Colonic mucosa (tissue), 4 donors: ENCODE measurements at regions not wholly inside any gene's neighbourhood (a gene's known extent, or its start where the extent isn't known, plus 50 kb on each side); places are given as distances from the start of the nearest gene placed in this dataset.
"Not testable (repeated sequence)": the region's sequence is repeated elsewhere in the genome, so short reads cannot be mapped to it uniquely, and the experiment has no call there.

Source experiments
- DNase-seq: peaks from one replicate; pipeline ENCODE4 v3.0.0-alpha.2; 2020
- H3K27ac ChIP-seq: fragments of 200-600 bp; one replicate; pipeline ENCODE4 v1.8.0; 2021
- H3K27me3 ChIP-seq: fragments of 200-600 bp; one replicate; pipeline ENCODE4 v1.8.0; 2021
- H3K36me3 ChIP-seq: fragments of 200-600 bp; one replicate; pipeline ENCODE4 v1.8.0; 2021
- H3K4me1 ChIP-seq: fragments of 200-600 bp; one replicate; pipeline ENCODE4 v1.8.0; 2021; ENCODE audit warnings: mild to moderate bottlenecking
- H3K4me3 ChIP-seq: fragments of 200-600 bp; one replicate; pipeline ENCODE4 v1.8.0; 2021
- H3K9ac ChIP-seq, 2 donors: one replicate each; pipeline ENCODE4 v1.7.0; 2013; ENCODE audit warnings: control low read depth in 2 of 2, low read depth in 2 of 2, low read length in 2 of 2
- H3K9me3 ChIP-seq: fragments of 200-600 bp; one replicate; pipeline ENCODE4 v1.8.0; 2021
- intact Hi-C: fragments of 100-400 bp; cut with DNase I; formaldehyde crosslinking; loops from one replicate; pipeline ENCODE4 v1.14.1; 2022
- TF ChIP-seq, protein P1 (sequence below): fragments of 200-600 bp; IDR thresholded peaks from one replicate; pipeline ENCODE4 v1.8.0; 2022; ENCODE audit warnings: antibody characterized with exemption, mild to moderate bottlenecking
- donor health status: healthy.
- donor health status: DM: no; HTN: no; CAD: no.
- donor health status: DM: no; HTN: no; CAD: no.

DNA sequence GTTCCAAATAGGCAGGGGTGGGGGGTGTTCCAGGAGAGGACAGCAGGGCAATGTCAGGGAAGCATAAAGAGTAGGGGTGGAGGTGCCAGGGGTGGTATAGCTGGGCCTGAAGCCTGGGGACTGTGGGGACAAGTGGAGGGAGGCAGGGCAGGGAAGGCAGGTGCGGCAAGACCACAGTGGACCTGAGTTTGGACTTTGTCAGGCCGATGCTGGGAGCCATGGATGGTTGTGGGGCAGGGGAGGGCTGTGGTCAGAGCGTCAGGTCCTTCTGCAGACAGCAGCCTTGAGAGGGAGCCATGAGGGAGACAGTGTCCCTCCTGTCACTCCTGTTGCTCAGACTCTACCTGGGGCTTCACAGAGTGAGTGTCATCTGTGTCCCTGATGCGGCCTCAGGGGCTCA, 320.3 kb downstream of the PTPRU start:
- TF ChIP-seq, protein P1, sequence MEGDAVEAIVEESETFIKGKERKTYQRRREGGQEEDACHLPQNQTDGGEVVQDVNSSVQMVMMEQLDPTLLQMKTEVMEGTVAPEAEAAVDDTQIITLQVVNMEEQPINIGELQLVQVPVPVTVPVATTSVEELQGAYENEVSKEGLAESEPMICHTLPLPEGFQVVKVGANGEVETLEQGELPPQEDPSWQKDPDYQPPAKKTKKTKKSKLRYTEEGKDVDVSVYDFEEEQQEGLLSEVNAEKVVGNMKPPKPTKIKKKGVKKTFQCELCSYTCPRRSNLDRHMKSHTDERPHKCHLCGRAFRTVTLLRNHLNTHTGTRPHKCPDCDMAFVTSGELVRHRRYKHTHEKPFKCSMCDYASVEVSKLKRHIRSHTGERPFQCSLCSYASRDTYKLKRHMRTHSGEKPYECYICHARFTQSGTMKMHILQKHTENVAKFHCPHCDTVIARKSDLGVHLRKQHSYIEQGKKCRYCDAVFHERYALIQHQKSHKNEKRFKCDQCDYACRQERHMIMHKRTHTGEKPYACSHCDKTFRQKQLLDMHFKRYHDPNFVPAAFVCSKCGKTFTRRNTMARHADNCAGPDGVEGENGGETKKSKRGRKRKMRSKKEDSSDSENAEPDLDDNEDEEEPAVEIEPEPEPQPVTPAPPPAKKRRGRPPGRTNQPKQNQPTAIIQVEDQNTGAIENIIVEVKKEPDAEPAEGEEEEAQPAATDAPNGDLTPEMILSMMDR = no peak
- Histone ChIP-seq H3K4me1 (no peaks in the 10 kb centered on the region), H3K27me3 (no peaks in the 10 kb centered on the region), H3K36me3 (no peaks in the 10 kb centered on the region), H3K9ac (no peak overlapping the region), H3K9me3 (no peaks in the 10 kb centered on the region), H3K27ac (no peak overlapping the region), H3K4me3 (no peak overlapping the region)
- no peak for DNase-seq
- intact Hi-C loops = no loop called here

DNA sequence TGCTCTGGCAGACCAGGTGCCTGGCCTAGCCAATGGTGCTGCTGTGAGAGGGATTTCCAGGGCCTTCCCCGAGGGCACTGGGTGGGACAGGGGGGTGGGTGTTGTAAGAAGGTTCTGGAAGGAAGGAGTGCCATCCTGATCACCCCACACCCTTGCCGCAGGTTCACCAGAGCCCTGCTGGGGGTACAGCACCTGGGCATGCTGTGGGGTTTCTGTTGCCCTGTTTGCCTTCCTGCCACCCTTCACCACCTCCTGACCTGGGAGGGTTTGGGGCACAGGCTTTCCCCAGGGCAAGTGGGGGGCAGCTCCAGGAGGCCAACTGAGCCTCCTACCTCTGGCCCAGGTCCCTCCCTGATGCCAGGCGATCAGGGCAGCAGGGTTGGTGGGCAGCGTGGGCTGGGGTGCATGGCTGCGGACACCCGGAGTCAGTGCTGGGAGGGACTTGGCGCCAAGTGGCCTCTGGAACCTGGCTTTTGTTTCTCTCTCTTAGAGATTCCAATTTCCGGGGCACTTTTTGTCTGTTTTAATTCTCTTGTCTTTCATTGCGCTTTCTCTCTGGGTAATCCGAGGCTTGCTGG, 318.8 kb downstream of the PTPRU start:
- no peaks in the 10 kb centered on the region for H3K36me3 ChIP-seq
- no peak for DNase-seq

DNA sequence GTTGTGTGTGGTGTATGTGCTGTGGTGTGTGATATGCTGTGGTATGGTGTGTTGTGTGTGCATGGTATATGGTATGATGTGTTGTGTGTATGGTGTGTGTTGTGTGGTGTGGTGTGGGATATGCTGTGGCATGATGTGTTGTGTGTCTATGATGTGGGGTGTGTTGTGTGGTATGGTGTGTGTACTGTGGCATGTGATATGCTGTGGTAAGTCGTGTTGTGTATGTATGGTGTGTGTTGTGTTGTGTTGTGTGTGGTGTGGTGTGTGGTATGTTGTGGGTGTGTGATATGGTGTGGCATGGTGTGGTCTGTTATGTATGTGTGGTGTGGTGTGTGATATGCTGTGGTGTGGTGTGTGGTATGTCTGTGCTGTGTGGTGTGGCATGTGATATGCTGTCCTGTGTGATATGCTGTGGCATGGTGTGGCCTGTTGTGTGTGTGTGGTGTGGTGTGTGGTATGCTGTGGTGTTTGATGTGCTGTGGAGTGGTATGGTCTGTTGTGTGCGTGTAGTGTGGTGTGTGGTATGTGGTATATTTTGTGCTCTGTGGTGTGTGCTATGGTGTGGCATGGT, 318.0 kb downstream of the PTPRU start:
- H3K9ac ChIP-seq = no peak overlapping the region
- H3K27ac ChIP-seq = no peak overlapping the region
- TF ChIP-seq, protein P1 = no peak
- H3K4me1 ChIP-seq = no peaks in the 10 kb centered on the region
- no peaks in the 10 kb centered on the region for H3K9me3 ChIP-seq
- no peak for DNase-seq
- no peak overlapping the region for H3K4me3 ChIP-seq
- intact Hi-C loops = no loop called here
- H3K27me3 ChIP-seq = no peaks in the 10 kb centered on the region
- no peaks in the 10 kb centered on the region for H3K36me3 ChIP-seq

More for the DNA sequence above, 318.8 kb downstream of the PTPRU start:
- H3K9ac ChIP-seq = no peak overlapping the region
- no peaks in the 10 kb centered on the region for H3K9me3 ChIP-seq
- intact Hi-C loops = no loop called here
- H3K27ac ChIP-seq = no peak overlapping the region
- H3K4me1 ChIP-seq = no peaks in the 10 kb centered on the region
- TF ChIP-seq, protein P1 = no peak
- H3K27me3 ChIP-seq = no peaks in the 10 kb centered on the region
- no peak overlapping the region for H3K4me3 ChIP-seq

DNA sequence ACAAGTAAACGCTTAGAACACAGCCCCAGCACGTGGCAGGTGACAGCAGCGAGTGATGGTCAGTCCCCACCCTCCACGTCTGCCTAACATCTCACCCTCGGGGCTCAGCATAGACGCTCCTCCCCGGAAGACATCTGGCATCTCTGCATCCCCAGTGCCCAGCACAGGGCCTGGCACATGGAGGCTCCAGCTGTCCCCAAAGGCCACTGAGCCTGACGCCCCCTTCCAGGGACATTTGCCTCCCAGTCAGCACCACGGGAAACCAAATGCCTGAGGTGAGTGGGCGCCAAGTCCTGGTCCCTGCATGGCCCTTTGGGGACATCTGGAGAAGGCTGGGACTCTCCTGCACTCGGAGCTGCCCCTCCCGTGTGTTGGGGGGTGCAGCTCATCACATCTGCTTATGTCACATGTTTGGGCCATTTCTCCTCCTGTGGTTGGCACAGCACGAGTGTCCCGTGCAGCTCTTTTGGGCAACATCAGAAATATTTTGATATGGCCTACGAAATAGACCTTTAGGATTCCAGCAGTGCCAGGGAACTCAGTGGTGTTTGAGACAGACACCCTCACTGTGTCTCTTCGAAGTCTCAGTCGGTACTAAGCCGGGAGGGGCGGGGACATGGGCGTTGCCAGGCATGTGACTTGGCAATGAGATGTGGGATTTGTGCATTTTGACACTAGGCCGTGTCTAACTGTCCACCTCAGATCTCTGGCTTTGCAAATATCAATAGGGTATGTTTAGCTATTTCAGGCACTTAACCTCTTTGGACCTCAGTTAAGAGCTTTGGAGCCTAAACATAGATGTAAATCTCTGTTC, 315.0 kb downstream of the PTPRU start:
- H3K4me1 ChIP-seq = no peaks in the 10 kb centered on the region
- DNase-seq = no peak
- no peak overlapping the region for H3K4me3 ChIP-seq
- TF ChIP-seq, protein P1 = no peak
- intact Hi-C loops = no loop called here
- H3K27ac ChIP-seq = no peak overlapping the region
- H3K27me3 ChIP-seq = no peaks in the 10 kb centered on the region
- H3K9ac ChIP-seq = no peak overlapping the region
- no peaks in the 10 kb centered on the region for H3K9me3 ChIP-seq
- H3K36me3 ChIP-seq = no peaks in the 10 kb centered on the region

DNA sequence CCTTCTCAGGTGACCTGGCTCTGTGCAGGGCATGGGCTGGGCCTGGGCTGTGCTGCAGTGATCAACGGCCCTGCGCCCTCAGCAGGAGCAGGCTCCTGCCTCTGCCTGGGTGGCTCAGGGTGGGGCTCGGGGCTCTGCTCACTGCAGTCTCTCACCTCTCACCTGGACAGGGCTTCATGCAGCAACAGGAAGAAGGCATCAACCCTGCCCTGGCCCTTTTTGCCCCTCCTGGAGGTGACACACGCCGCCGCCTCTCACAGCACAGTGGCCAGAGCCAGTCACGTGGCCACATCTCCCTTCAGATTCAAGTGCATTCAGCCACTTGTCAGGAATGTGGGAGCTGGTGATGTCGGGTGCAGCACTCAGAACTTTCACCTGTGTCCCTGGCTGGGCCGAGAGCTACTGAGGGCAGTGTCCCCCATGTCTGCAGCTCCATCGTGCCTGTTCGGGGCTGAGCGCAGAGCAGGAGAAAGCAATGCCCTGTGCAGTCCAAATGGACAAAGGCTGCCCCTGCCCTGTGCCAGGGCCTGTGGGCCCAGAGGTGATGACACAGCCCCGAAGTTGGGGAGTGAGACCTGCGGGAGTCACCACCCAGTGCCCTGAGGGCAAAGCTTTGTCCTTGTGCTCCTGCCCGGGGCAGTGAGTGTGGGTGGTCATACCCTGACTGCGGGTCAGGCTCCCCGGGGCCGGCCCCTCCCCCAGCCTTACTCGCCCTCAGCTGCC, 314.0 kb downstream of the PTPRU start:
- TF ChIP-seq, protein P1 = no peak
- H3K9me3 ChIP-seq = no peaks in the 10 kb centered on the region
- H3K4me1 ChIP-seq = no peaks in the 10 kb centered on the region
- no peak for DNase-seq
- no peak overlapping the region for H3K27ac ChIP-seq
- no peaks in the 10 kb centered on the region for H3K27me3 ChIP-seq
- intact Hi-C loops = no loop called here
- no peak overlapping the region for H3K9ac ChIP-seq
- H3K36me3 ChIP-seq = no peaks in the 10 kb centered on the region
- H3K4me3 ChIP-seq = no peak overlapping the region

DNA sequence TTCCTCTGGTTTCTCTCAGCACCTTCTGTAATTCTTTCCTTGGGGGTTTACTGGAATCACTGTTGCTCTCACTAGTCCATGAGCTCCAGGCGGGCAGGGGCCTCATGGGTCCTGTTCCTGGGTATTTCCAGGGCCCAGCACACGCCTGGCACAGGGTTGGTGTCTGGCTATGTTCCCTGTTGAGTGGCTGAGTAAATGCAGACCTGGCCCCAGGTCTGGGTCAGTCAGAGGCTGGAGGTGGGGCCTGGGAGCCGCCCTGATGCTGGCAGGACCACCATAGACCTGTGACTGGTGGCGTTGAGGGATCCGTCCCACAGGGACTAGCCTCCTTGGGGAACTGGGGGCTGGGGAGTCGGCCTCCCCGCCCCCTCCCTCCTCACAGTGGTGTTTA, 313.4 kb downstream of the PTPRU start:
- H3K36me3 ChIP-seq, H3K4me3 ChIP-seq, H3K27ac ChIP-seq, intact Hi-C loops, H3K4me1 ChIP-seq, H3K9ac ChIP-seq, DNase-seq, H3K9me3 ChIP-seq, H3K27me3 ChIP-seq: not testable (repeated sequence)
